ENCODE measurements at regions not wholly inside any gene's neighbourhood (a gene's known extent, or its start where the extent isn't known, plus 50 kb on each side); places are given as distances from the start of the nearest gene placed in this dataset.
"Not testable (repeated sequence)": the region's sequence is repeated elsewhere in the genome, so short reads cannot be mapped to it uniquely, and the experiment has no call there.

- no peak for DNase-seq
These were observed 53.1 kb upstream of the WNT4 start for GRCh38 chr1:22196041-22196440.

DNA sequence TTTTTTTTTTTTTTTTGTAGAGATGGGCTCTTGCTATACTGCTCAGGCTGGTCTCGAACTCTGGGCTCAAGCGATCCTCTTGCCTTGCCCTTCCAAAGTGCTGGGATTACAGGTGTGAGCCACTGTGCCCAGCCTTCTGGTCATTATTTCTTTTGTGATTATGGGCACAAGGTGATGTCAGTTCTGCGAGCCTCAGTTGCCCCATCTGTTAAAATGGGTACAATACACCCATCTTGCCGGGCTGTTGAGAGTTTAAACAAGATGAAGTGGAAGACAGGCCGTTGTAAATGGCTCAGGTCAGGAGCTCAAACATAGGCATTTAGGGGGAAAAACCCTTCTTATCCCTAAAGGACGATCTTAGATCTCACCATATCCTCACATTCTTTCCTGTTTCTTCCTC lies 53.7 kb upstream of the WNT4 start:
- DNase-seq = no peak

GRCh38 chr1:22197644-22198043 lies 54.7 kb upstream of the WNT4 start:
- no peak for DNase-seq

DNA sequence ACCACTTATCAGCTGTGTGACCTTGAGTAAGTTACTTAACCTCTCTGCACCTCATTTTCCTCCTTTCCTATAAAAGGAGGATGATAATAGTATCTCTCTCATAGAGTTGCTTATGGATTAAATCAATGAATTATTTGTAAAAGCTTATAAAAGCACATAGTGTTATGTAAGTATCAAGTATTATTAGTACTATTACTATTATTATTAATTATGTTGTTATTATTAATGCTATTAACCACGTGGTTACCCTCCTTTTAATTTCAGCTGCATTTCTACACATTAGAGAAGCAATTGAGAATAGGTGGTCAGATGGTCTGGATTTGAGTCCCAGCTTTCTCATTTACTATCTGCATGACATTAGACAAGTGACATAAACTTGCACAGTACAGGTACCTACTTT lies 58.1 kb upstream of the WNT4 start:
- DNase-seq = no peak

DNA sequence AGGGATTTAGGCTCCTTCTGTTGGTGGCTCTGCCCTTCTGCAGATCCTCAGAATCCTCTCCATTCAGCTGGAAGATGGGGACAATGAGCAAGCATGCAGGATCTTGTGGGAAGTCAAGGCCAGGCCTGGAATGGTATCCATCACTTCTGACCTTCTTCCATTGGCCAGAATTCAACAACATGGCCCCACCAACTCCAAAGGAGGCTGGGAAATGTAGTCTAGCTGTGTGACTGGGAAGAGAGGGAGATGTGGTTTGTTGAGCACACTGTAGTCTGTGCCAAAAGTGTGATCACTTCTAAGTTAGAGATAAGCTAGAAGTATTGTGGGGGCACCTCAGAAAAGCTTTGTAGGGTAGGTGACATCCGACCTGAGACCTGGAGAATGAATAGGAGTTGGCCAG lies 60.4 kb upstream of the WNT4 start:
- no peak for DNase-seq

DNA sequence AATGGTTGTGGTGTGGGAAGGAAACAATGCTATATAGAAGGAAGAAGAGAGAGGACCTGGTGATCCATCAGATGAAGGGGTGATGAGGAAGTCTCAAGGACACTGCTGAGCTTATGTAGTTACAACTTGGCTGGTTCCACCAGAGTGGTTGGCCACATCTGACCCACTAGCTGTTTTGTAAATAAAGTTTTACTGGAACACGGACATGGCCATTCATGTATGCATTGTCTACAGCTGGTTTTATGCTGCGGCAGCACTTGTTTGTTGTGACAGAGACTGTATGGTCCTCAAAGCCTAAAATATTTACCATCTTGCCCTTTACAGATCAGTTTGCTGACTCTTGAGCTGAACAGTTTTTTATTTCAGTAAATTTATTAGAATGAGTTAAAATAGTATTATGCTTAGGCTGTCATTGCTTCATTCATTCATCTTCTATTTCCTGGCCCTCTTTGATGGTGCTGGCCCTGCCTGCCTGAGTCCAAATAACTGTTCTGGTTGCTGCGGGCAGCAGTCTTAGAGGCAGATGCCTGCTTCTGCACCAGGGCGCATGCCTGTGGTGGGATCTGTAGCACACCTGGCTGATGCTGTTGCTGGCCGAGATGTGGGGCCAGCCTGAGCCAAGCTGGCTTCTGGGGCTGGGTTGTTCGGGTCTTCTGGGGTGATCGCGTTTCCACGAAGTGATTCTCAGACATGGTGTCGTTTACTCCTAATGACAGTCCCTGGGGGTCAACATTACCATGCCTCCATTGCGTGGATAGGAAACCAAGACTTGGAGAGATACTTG lies 61.4 kb upstream of the WNT4 start:
- no peak for DNase-seq

DNA sequence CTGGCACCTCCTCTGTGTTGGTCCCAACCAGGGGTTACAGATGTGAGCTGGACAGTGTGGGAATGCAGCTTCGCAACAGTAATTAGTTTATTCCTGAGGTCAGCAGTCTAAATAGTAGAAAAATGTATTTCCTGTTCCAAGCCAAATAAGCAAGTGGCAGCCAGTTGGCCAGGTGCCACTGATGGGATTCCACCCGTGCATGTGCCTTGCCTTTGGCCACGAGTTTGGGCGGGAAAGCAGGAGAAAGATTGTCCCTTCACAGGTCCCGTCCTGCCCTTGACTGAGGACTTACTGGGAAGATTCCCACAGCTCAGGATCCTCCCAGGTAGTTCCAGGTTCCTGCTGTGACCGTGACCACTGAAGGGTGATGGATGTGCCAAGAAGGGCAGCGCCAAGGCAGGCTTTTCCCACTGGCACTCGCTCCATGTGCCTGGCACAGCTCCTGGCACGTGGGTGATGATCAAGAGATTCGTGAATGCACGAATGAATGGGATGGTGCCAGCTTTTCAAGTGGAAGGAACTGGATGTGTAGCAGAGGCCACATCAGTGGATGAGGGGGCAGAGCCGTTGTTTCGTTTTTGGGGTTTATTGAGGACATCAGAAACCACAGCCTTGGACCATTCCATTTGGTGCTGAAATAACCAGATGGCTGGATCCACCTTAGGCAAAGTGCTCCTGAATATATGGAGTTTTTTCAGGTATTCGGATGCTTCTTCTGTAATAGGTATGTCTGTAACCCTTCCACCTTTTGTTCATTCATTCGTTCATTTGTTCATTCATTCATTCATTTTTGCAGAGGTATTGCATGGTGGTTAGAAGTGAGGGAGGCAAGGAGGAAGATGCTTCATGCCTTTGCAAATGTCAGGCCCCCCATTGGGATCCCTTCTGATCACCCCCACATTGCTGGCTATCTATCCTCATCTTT lies 62.4 kb upstream of the WNT4 start:
- DNase-seq = no peak

DNA sequence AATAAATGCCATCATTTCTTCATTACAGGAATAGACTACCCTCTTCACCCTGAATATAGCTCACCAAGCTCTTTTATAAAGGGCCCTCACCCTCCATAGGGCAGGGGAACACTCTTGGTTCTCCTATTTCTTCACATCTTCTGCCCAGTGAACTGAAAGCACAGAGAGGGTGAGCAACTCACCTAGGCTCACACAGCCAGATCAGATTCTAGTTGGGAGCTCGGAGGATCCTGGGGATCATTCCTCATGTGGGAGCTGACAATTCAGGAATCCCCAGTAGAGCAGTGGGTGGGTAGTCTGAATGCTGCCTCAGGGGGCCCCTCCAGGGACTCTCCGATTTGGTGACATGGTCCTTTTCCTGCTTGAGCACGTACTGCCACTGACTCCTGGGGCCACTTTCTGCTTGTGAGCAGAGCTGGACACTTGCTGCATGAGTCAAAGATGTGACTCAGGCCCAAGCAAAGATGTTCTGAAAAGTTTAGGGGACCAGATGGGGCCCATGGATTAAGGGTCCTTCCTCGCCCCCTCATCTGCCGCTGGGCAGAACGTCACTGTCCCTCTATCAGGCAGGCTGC lies 63.7 kb upstream of the WNT4 start:
- DNase-seq = no peak

- DNase-seq = no peak
These were observed 64.8 kb upstream of the WNT4 start for GRCh38 chr1:22207511-22208267.

DNA sequence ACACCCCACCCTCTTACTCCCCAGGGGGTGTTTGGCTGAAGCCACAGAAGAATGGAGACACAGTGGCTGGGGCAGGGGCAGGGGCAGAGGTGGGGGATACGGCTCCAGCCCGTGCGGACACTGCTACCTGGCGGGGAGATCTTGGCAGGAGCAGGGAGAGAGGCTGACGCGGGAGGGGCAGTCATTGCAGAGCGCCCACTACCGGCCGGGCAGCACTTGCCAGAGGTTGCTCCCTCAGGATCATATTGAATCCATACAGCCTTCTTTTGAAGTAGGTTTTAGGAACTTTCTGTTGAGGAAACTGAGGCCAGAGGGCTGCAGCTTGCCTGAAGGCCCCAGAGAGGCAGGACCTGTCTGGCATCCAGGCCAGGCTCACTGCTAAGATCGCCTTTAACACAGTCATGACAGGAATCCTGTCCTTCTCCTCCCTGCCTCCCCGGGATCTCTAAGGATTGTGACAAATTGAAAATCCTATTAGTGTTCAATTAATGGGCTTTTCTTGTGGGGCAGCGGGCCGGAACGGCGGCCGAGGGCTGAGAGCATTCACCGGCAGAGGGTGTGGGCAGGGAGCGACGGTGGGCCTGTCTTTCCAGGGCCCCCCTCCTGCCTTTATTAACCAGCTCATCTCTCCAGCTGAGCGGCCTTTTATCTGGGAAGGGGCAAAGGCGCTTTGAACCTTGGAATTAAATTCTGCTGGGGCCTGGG lies 65.5 kb upstream of the WNT4 start:
- DNase-seq = no peak

DNA sequence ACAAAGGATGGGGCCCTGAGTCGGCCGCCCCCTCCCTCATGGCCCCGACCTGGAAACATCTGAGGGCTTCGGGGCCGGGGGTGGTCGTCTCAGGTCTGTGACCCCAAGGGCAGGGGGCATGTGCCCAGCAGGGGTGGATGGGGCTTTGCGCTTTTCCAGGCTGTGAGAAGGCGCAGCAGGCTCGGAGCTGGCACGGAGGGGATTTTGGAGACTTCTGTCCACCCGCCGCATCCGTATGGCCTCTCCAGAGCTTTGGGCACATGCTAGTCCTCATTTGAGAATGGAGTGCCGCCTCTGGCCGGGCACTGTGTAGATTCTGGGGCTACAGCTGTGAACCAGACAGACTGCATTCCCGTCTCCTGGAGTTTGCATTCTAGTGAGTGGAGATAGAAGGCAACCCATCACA lies 66.1 kb upstream of the WNT4 start:
- DNase-seq = no peak

- DNase-seq = no peak
These were observed 67.3 kb upstream of the WNT4 start for GRCh38 chr1:22210176-22210575.

DNA sequence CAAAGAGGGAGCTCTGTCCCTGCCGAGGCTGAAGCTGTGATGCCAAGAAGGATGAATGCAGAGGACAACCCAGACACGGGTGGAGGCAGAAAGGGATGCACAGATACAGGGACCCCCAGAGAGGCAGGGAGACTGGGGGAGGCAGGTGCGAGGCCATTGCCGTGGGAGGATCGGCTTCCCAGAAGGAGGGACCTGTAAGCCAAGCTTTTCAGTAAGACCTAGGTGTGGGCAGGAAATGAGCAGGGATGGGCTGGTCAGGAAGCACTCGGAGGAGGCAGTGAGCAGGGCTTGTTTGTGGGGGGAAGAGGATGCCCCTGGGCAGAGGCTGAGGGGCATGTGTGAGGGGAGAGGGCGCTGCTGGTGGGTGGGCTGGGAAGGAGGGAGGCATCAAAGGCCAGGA lies 67.7 kb upstream of the WNT4 start:
- DNase-seq = no peak

- not testable (repeated sequence) for DNase-seq
These were observed 68.6 kb upstream of the WNT4 start for GRCh38 chr1:22211459-22211858.

GRCh38 chr1:22212400-22213233 lies 69.7 kb upstream of the WNT4 start:
- no peak for DNase-seq

DNA sequence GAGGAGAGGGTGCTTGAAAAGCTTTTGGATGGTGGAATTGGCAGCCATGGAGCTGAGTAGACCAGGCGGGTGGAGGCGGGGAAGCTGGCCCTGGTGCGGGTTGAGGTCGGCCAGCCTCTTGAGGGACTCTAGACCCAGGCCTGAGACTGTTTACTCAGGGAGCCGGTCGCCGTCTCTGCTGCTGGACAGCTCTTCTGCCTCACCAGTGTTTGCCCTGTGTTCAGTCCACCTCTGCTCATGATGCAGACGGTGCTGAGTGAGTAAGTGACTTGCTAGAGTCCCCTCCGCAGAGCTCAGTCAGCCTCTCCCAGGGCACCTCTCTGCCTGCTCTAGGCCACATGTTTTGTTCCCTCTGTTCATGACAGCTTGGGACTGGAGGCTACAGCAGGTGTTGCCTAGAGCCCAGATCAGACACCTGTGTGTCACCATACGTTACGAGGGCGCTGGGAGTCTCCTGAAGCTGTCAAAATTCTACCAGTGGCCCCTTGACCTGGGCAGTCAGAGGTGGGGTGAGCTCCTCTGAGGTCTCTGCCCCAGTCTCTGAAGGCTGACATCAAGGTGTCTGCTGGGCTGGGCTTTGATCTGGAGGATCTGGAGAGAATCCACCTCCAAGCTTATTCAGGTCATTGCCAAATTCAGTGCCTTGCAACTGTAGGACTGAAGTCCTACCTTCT lies 73.5 kb upstream of the WNT4 start:
- no peak for DNase-seq

DNA sequence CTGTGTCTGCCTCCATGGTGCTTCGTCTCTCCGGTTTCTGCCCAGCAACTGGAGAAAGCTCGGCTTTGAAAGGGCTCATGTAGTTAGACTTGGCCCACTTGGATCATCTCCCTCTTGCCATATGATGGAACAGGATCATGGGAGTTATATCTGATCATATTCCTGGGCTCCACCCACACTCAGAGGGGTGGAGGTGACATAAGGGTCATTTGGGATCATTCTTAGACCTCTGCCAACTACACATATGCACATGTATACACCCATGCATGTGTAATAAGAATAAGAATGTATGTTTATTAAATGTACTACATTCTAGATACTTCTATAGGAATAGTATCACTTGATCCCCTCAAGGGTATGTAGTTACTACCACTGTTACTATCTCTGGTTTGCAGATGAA lies 74.1 kb upstream of the WNT4 start:
- no peak for DNase-seq

DNA sequence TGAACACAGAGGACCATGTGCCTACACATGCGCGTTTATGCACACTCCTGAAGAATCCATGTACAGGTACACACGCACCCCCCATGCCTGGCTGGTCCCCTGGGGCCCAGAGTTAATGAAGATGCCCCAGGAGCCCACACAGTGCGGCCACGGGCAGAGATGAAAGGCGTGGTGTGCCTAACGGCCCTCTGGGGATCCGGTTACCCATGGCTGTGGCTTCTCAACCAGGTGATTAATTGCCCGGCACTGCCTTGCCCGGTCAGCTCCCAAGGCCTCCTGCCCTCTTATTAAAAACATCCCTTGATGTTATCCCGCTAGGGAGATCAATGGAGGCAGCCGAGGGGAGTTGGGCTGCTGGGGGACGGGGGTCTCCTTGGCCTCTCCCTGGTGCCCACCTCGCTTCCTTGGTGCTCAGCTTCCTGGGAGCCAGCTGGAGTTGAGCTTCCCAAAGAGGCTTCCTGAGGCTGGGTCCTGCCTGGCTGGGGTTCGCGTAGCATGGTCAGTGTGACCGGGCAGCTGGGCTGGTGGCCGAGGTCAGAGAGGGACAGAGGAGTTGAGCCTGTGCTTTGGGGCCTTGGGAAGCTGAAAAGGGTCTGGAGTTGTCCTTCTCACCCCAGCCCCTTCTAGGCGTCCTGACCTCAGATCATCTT lies 75.0 kb upstream of the WNT4 start:
- DNase-seq = no peak

GRCh38 chr1:22218618-22219250 lies 75.8 kb upstream of the WNT4 start:
- DNase-seq = no peak

All from effector CD4-positive, alpha-beta T cell (primary cell).